ENCODE measurements at regions not wholly inside any gene's neighbourhood (a gene's known extent, or its start where the extent isn't known, plus 50 kb on each side); places are given as distances from the start of the nearest gene placed in this dataset.

GRCh38 chr11:116219171-116219635 is 553.6 kb downstream of the BUD13 start:
- no peak for TF ChIP-seq POLR2A (IDR thresholded peaks at IDR 0.05)
- no peak for TF ChIP-seq CTCF (IDR thresholded peaks at IDR 0.05)
- DNase-seq, result no peak
- Histone ChIP-seq H3K27me3 (no peaks in the 10 kb centered on the region), H3K27ac (no peak overlapping the region), H3K9me3 (no peaks in the 10 kb centered on the region), H3K36me3 (no peaks in the 10 kb centered on the region), H3K4me3 (no peak overlapping the region), H3K4me1 (peaks cover 0 to 4% (median 0%) of the 10 kb centered on the region in 3 donors)
- WGBS, 2 donors, result 34 to 35% methylated on average over 5 of the region's 5 CpGs
- intact Hi-C loops (cut with DNase I), result no loop called here

GRCh38 chr11:116217441-116217840 is 555.3 kb downstream of the BUD13 start:
- TF ChIP-seq CTCF (IDR thresholded peaks at IDR 0.05) (no peak), POLR2A (IDR thresholded peaks at IDR 0.05) (no peak)
- 59 to 92% methylated on average over 1 of the region's 1 CpG for WGBS, 2 donors
- H3K27me3 ChIP-seq, result no peaks in the 10 kb centered on the region
- H3K36me3 ChIP-seq, result no peaks in the 10 kb centered on the region
- no peak overlapping the region for H3K4me3 ChIP-seq
- no peak for DNase-seq
- no peak overlapping the region for H3K27ac ChIP-seq
- H3K4me1 ChIP-seq, result peaks cover 0 to 4% (median 0%) of the 10 kb centered on the region in 3 donors
- no peaks in the 10 kb centered on the region for H3K9me3 ChIP-seq
- intact Hi-C loops (cut with DNase I), result no loop called here

GRCh38 chr11:116217006-116217405 is 555.8 kb downstream of the BUD13 start:
- Histone ChIP-seq H3K27ac (no peak overlapping the region), H3K4me3 (no peak overlapping the region), H3K9me3 (no peaks in the 10 kb centered on the region), H3K4me1 (peaks cover 0 to 4% (median 0%) of the 10 kb centered on the region in 3 donors), H3K36me3 (no peaks in the 10 kb centered on the region), H3K27me3 (no peaks in the 10 kb centered on the region)
- no peak for DNase-seq
- 48 to 58% methylated on average over 6 of the region's 6 CpGs for WGBS, 2 donors
- peak; percentile 35 to 53 (median 45) for TF ChIP-seq CTCF (IDR thresholded peaks at IDR 0.05)
- no peak for TF ChIP-seq POLR2A (IDR thresholded peaks at IDR 0.05)
- intact Hi-C loops (cut with DNase I), result no loop called here

- H3K4me1 ChIP-seq, result peaks cover 0 to 4% (median 0%) of the 10 kb centered on the region in 3 donors
- no peak overlapping the region for H3K4me3 ChIP-seq
- no peak for DNase-seq
- TF ChIP-seq CTCF (IDR thresholded peaks at IDR 0.05), result peak in 1 of 6 experiments; percentile 23
- TF ChIP-seq POLR2A (IDR thresholded peaks at IDR 0.05), result no peak
- H3K27me3 ChIP-seq, result peaks cover 0 to 4% (median 0%) of the 10 kb centered on the region in 4 donors
- no peaks in the 10 kb centered on the region for H3K9me3 ChIP-seq
- WGBS, 2 donors, result 63 to 74% methylated on average over 2 of the region's 4 CpGs
- H3K27ac ChIP-seq, result no peak overlapping the region
- no peaks in the 10 kb centered on the region for H3K36me3 ChIP-seq
- intact Hi-C loops (cut with DNase I), result no loop called here
These were observed 557.2 kb downstream of the BUD13 start for GRCh38 chr11:116215471-116216113.

- H3K9me3 ChIP-seq, result no peaks in the 10 kb centered on the region
- 67 to 76% methylated on average over 4 to 6 of the region's 6 CpGs for WGBS, 2 donors
These were observed 561.6 kb downstream of the BUD13 start for GRCh38 chr11:116211147-116211546.

More at GRCh38 chr11:116211147-116211546, 561.6 kb downstream of the BUD13 start:
- H3K36me3 ChIP-seq, result no peaks in the 10 kb centered on the region
- no peak for DNase-seq
- peaks cover 0 to 20% (median 0%) of the 10 kb centered on the region in 4 donors for H3K27me3 ChIP-seq
- H3K4me3 ChIP-seq, result no peak overlapping the region
- H3K27ac ChIP-seq, result no peak overlapping the region
- TF ChIP-seq CTCF (IDR thresholded peaks at IDR 0.05) (no peak), POLR2A (IDR thresholded peaks at IDR 0.05) (no peak)
- intact Hi-C loops (cut with DNase I), result no loop called here
- no peaks in the 10 kb centered on the region for H3K4me1 ChIP-seq

Data from esophagus squamous epithelium (tissue), 5 donors.